C4-2B (cell line): ENCODE measurements at regions not wholly inside any gene's neighbourhood (a gene's known extent, or its start where the extent isn't known, plus 50 kb on each side); places are given as distances from the start of the nearest gene placed in this dataset.

Experiments
- H3K27ac ChIP-seq: fragments of 450-650 bp; 2 replicates; pipeline ENCODE4 v1.5.1; 2017
- CTCF ChIP-seq: fragments of 450-650 bp; conservative IDR thresholded peaks from 2 replicates; pipeline ENCODE4 v1.5.1; 2017; ENCODE audit warnings: mild to moderate bottlenecking
- ZFX ChIP-seq: fragments of 450-650 bp; IDR thresholded peaks from 2 replicates; pipeline ENCODE4 v1.6.1; 2017

- no peak for TF ChIP-seq CTCF
- TF ChIP-seq ZFX: no peak
- no peak overlapping the region for H3K27ac ChIP-seq
These were observed 742.0 kb upstream of the IGFBP3 start for GRCh38 chr7:46663025-46663424.

- H3K27ac ChIP-seq: no peak overlapping the region
- TF ChIP-seq CTCF: no peak
- no peak for TF ChIP-seq ZFX
These were observed 740.4 kb upstream of the IGFBP3 start for GRCh38 chr7:46661431-46661830.

- H3K27ac ChIP-seq: no peak overlapping the region
- TF ChIP-seq CTCF (no peak), ZFX (no peak)
These were observed 739.4 kb upstream of the IGFBP3 start for GRCh38 chr7:46660402-46660980.

GRCh38 chr7:46658281-46658680 is 737.2 kb upstream of the IGFBP3 start:
- no peak overlapping the region for H3K27ac ChIP-seq
- TF ChIP-seq CTCF: no peak

GRCh38 chr7:46654546-46655443 is 733.7 kb upstream of the IGFBP3 start:
- TF ChIP-seq CTCF: peak; percentile 16; the same call in 1 of the 2 replicates
- TF ChIP-seq ZFX: no peak

GRCh38 chr7:46653848-46654247 is 732.8 kb upstream of the IGFBP3 start:
- no peak for TF ChIP-seq ZFX
- TF ChIP-seq CTCF: no peak
- H3K27ac ChIP-seq: no peak overlapping the region

More at GRCh38 chr7:46654546-46655443, 733.7 kb upstream of the IGFBP3 start:
- H3K27ac ChIP-seq: no peak overlapping the region

GRCh38 chr7:46652317-46652716 is 731.2 kb upstream of the IGFBP3 start:
- TF ChIP-seq CTCF (no peak), ZFX (no peak)
- no peak overlapping the region for H3K27ac ChIP-seq
